Hepatocyte (in vitro differentiated cells): ENCODE measurements at regions not wholly inside any gene's neighbourhood (a gene's known extent, or its start where the extent isn't known, plus 50 kb on each side); places are given as distances from the start of the nearest gene placed in this dataset.

Experiments
- DNase-seq: peaks from one replicate; pipeline ENCODE4 v3.0.0-alpha.2; 2016; ENCODE audit warnings: low spot score
- H2AFZ ChIP-seq: fragments of 200-600 bp; sonication (generic); 2 replicates; pipeline ENCODE4 v1.6.0; 2016; ENCODE audit warnings: antibody characterized with exemption, mild to moderate bottlenecking
- H3K27ac ChIP-seq: fragments of 200-600 bp; sonication (generic); 2 replicates; pipeline ENCODE4 v1.5.1; 2016; ENCODE audit warnings: mild to moderate bottlenecking
- H3K27me3 ChIP-seq: fragments of 200-600 bp; sonication (generic); 2 replicates; pipeline ENCODE4 v1.6.1; 2016
- H3K36me3 ChIP-seq: fragments of 200-600 bp; sonication (generic); replicated peaks from 2 replicates; pipeline ENCODE4 v1.5.1; 2016; ENCODE audit warnings: low read depth; ENCODE audit not compliant: insufficient read depth
- H3K4me1 ChIP-seq: fragments of 200-600 bp; sonication (generic); 2 replicates; pipeline ENCODE4 v1.5.1; 2016; ENCODE audit warnings: mild to moderate bottlenecking, moderate library complexity; ENCODE audit not compliant: insufficient read depth
- H3K4me2 ChIP-seq: fragments of 200-600 bp; sonication (generic); 2 replicates; pipeline ENCODE4 v1.6.0; 2016
- H3K4me3 ChIP-seq: fragments of 200-600 bp; sonication (generic); 2 replicates; pipeline ENCODE4 v1.5.1; 2016; ENCODE audit warnings: mild to moderate bottlenecking
- H3K79me2 ChIP-seq: fragments of 200-600 bp; sonication (generic); 2 replicates; pipeline ENCODE4 v1.6.0; 2017; ENCODE audit warnings: mild to moderate bottlenecking
- H3K9me2 ChIP-seq: fragments of 200-600 bp; sonication (generic); replicated peaks from 2 replicates; pipeline ENCODE4 v1.6.0; 2017; ENCODE audit warnings: mild to moderate bottlenecking; ENCODE audit not compliant: insufficient read depth
- H3K9me3 ChIP-seq: fragments of 200-600 bp; sonication (generic); 2 replicates; pipeline ENCODE4 v1.5.1; 2016; ENCODE audit warnings: low read depth, mild to moderate bottlenecking
- H4K20me1 ChIP-seq: fragments of 200-600 bp; sonication (generic); 2 replicates; pipeline ENCODE4 v1.6.0; 2016; ENCODE audit warnings: mild to moderate bottlenecking; ENCODE audit not compliant: insufficient read depth, poor library complexity, severe bottlenecking
- CTCF ChIP-seq: fragments of 200-600 bp; sonication (generic); IDR thresholded peaks from 2 replicates; pipeline ENCODE4 v1.5.1; 2016; ENCODE audit warnings: antibody characterized with exemption, mild to moderate bottlenecking; ENCODE audit not compliant: poor library complexity
- EZH2 ChIP-seq: fragments of 200-600 bp; sonication (generic); IDR thresholded peaks from 2 replicates; pipeline ENCODE4 v1.6.1; 2016; ENCODE audit warnings: antibody characterized with exemption, mild to moderate bottlenecking, borderline replicate concordance
- EZH2phosphoT487 ChIP-seq: fragments of 200-600 bp; sonication (generic); IDR thresholded peaks from one replicate; pipeline ENCODE4 v1.6.1; 2018; ENCODE audit warnings: antibody characterized with exemption, mild to moderate bottlenecking, low read depth, moderate library complexity; ENCODE audit not compliant: unreplicated experiment, severe bottlenecking
- WGBS: methylation state at CpG from one replicate; pipeline ENCODE4 v1.1.6; 2016; ENCODE audit warnings: low lambda C conversion rate; ENCODE audit errors: missing lambda C conversion rate; 5-methylcytosine and 5-hydroxymethylcytosine counted together

- no peak overlapping the region for H3K4me3 ChIP-seq
- H4K20me1 ChIP-seq, result no peaks in the 10 kb centered on the region
- 91% methylated on average over 26 of the region's 26 CpGs for WGBS
- no peaks in the 10 kb centered on the region for H3K9me2 ChIP-seq
- H2AFZ ChIP-seq, result no peak overlapping the region
- peak overlapping the region; percentile 70 for H3K27ac ChIP-seq
- no peaks in the 10 kb centered on the region for H3K27me3 ChIP-seq
- H3K79me2 ChIP-seq, result no peaks in the 10 kb centered on the region
- no peak for DNase-seq
- H3K36me3 ChIP-seq, result no peaks in the 10 kb centered on the region
- no peak for TF ChIP-seq EZH2phosphoT487
- TF ChIP-seq CTCF, result no peak
- no peak for TF ChIP-seq EZH2
- H3K4me1 ChIP-seq, result peaks cover 3% of the 10 kb centered on the region
- peak overlapping the region; percentile 26 for H3K4me2 ChIP-seq
- H3K9me3 ChIP-seq, result no peaks in the 10 kb centered on the region
Measured at GRCh38 chr6:167551628-167552257, 226.9 kb downstream of the TTLL2 start.

GRCh38 chr6:167552258-167552630 is 227.4 kb downstream of the TTLL2 start:
- no peak overlapping the region for H3K27ac ChIP-seq
- no peaks in the 10 kb centered on the region for H3K9me3 ChIP-seq
- 96% methylated on average over 15 of the region's 15 CpGs for WGBS
- no peaks in the 10 kb centered on the region for H4K20me1 ChIP-seq
- no peak for DNase-seq
- TF ChIP-seq EZH2phosphoT487 (no peak), EZH2 (no peak), CTCF (no peak)
- no peaks in the 10 kb centered on the region for H3K9me2 ChIP-seq
- H3K27me3 ChIP-seq, result no peaks in the 10 kb centered on the region
- peaks cover 3% of the 10 kb centered on the region for H3K4me1 ChIP-seq
- H3K4me3 ChIP-seq, result no peak overlapping the region
- no peaks in the 10 kb centered on the region for H3K36me3 ChIP-seq
- no peaks in the 10 kb centered on the region for H3K79me2 ChIP-seq
- no peak overlapping the region for H2AFZ ChIP-seq
- H3K4me2 ChIP-seq, result no peak overlapping the region

- H3K4me3 ChIP-seq, result no peak overlapping the region
- no peaks in the 10 kb centered on the region for H4K20me1 ChIP-seq
- peaks cover 9% of the 10 kb centered on the region for H3K4me1 ChIP-seq
- no peaks in the 10 kb centered on the region for H3K36me3 ChIP-seq
- TF ChIP-seq CTCF (no peak), EZH2 (no peak), EZH2phosphoT487 (no peak)
- no peaks in the 10 kb centered on the region for H3K27me3 ChIP-seq
- H3K27ac ChIP-seq, result no peak overlapping the region
- DNase-seq, result no peak
- H3K9me2 ChIP-seq, result no peaks in the 10 kb centered on the region
- H3K4me2 ChIP-seq, result no peak overlapping the region
- H3K79me2 ChIP-seq, result no peaks in the 10 kb centered on the region
- 85% methylated on average over 16 of the region's 19 CpGs for WGBS
- H3K9me3 ChIP-seq, result no peaks in the 10 kb centered on the region
- H2AFZ ChIP-seq, result no peak overlapping the region
Measured at GRCh38 chr6:167552961-167553735, 228.3 kb downstream of the TTLL2 start.
